ENCODE measurements at regions not wholly inside any gene's neighbourhood (a gene's known extent, or its start where the extent isn't known, plus 50 kb on each side); places are given as distances from the start of the nearest gene placed in this dataset.

DNA sequence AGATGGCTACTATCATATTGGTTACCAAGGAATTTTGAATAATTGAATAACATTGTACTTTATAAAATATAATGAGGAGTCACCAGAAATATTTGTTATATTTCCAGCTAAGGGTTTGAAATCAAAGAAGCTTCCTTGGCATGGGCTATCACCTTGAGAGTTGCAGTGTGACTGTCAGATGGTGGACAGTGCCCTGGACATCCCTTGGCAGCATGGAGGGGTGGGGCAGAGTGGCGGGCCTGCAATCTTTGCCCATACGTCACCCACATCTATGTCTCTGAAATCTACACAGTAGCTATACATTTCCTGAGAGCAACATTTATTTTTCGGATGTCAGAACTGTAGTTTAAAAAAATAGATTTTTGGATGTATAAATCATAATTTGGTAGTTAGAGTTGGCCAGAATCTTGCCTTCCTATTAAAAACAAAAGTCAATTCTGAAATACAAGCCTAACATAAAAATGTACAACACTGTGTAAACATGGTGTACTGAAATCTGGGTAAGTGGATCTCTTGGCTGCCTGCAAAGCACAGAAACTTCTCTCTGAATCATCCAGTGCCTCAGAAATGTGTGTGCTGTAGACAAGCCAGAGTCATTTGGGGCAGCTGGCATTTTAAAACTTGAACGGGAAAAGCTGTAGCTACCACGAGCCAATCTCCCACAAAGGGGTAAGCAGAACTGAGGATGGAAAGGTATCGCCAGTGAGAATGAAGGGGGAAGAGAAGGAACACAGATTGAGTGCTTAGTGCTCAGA lies 124.2 kb upstream of the ARHGAP28 start:
- Histone ChIP-seq H3K27me3 (ENCODE audit: control insufficient read depth in 1 of 2, insufficient read depth in 2 of 2, low read length in 1 of 2) (no peaks in the 10 kb centered on the region), H3K9me3 (ENCODE audit: control insufficient read depth, low read length) (peaks cover 2% of the 10 kb centered on the region), H3K4me1 (ENCODE audit: control insufficient read depth in 1 of 2, insufficient read depth in 2 of 2, low read length in 2 of 2) (no peaks in the 10 kb centered on the region), H3K4me3 (ENCODE audit: low read length in 2 of 2) (no peak overlapping the region), H3K36me3 (ENCODE audit: control insufficient read depth in 1 of 2, insufficient read depth in 2 of 2, low read length in 1 of 2) (no peaks in the 10 kb centered on the region), H3K27ac (ENCODE audit: low read depth in 1 of 2, low read length in 2 of 2) (no peak overlapping the region)
- intact Hi-C loops (cut with DNase I), result no loop called here
- WGBS, 2 donors, result 15 to 19% methylated on average over 6 of the region's 6 CpGs
- DNase-seq, result no peak
- ATAC-seq (ENCODE audit: low FRiP score), result no peak

DNA sequence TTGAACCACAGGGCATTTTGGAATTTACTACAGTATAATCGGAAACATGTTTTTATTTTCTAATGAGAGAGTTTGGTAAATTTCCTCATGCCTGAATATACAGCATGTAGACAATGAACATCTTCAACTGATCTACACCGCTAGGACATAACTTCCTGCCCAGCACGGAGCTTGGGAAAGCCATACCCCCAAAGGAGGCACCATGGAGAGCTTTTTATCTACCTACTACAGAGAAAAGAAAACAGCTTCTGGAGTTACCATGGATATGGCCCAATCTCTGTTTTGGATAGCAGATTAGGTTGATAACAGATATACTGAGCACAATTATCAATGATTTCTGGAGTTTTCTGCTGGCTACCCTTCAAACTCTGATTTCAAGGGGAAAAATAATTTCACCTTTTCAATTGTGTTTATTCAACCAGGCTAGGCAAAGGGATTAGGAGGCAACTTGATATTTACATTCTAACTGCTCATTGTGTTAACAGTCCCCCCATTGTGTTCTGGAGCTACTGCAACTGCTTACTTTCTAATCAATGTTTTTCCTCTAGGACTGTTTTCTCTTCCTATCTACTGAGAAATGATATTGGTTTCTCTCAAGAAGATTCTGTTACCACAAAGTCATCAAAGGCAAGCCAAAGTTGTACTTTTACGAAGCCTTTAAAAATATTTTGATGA lies 123.0 kb upstream of the ARHGAP28 start:
- 81 to 82% methylated on average over 4 of the region's 4 CpGs for WGBS, 2 donors
- H3K27me3 ChIP-seq (ENCODE audit: control insufficient read depth in 1 of 2, insufficient read depth in 2 of 2, low read length in 1 of 2), result no peaks in the 10 kb centered on the region
- DNase-seq (no peak), ATAC-seq (ENCODE audit: low FRiP score) (no peak)
- H3K9me3 ChIP-seq (ENCODE audit: control insufficient read depth, low read length), result no peaks in the 10 kb centered on the region
- H3K4me3 ChIP-seq (ENCODE audit: low read length in 2 of 2), result no peak overlapping the region
- no peaks in the 10 kb centered on the region for H3K36me3 ChIP-seq (ENCODE audit: control insufficient read depth in 1 of 2, insufficient read depth in 2 of 2, low read length in 1 of 2)
- intact Hi-C loops (cut with DNase I), result no loop called here
- no peak overlapping the region for H3K27ac ChIP-seq (ENCODE audit: low read depth in 1 of 2, low read length in 2 of 2)
- H3K4me1 ChIP-seq (ENCODE audit: control insufficient read depth in 1 of 2, insufficient read depth in 2 of 2, low read length in 2 of 2), result no peaks in the 10 kb centered on the region

DNA sequence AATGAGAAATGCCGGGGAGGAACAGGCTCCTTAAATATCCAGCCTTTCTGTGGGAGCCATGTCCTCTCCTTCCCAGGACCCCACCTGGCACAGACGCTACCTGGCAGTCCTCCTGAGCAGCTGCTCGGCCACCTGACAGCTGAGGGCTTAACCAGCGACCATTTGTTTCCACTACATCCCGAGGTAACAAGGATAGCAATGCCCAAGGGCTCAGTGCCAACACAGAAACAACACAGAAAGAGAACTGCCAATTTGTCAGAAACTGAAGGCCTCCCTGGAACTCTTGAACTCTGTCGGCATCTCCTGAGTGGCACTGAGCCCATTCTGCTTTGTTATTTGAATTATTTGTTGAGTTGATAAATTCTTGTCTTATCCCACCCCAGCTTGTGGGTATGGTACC lies 122.2 kb upstream of the ARHGAP28 start:
- 42 to 44% methylated on average over 6 of the region's 6 CpGs for WGBS, 2 donors
- H3K4me3 ChIP-seq (ENCODE audit: low read length in 2 of 2), result no peak overlapping the region
- no peak overlapping the region for H3K27ac ChIP-seq (ENCODE audit: low read depth in 1 of 2, low read length in 2 of 2)
- H3K9me3 ChIP-seq (ENCODE audit: control insufficient read depth, low read length), result no peaks in the 10 kb centered on the region
- ATAC-seq (ENCODE audit: low FRiP score) (no peak), DNase-seq (no peak)
- H3K4me1 ChIP-seq (ENCODE audit: control insufficient read depth in 1 of 2, insufficient read depth in 2 of 2, low read length in 2 of 2), result no peaks in the 10 kb centered on the region
- H3K27me3 ChIP-seq (ENCODE audit: control insufficient read depth in 1 of 2, insufficient read depth in 2 of 2, low read length in 1 of 2), result no peaks in the 10 kb centered on the region
- intact Hi-C loops (cut with DNase I), result no loop called here
- H3K36me3 ChIP-seq (ENCODE audit: control insufficient read depth in 1 of 2, insufficient read depth in 2 of 2, low read length in 1 of 2), result no peaks in the 10 kb centered on the region

DNA sequence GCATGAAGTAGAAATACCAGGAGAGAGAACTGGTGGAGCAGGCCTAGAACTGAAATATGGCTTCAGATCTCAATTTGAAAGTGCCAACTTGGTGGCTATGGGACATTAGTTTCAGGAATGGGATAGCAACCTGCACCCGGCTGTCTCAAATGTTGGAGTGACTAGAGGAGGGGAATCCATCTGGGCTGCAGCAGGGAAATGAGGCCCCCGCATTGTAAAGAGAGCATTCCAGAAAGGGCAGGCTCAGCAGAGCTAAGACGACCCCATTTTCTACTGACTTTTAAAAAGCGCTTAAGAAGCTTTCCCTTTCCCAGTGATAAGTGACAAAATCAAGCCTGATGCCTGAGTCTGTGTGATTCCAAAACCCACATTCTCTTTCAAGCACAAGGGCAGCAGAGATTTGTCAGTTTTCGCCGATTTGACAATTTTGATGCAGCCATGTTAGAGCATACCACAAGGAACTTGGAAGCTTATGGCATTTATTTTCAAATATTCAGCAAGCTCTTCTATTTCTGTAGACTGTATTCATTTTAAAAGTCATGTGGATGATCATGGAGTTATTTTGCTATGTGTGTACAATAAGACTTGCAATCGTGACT lies 119.8 kb upstream of the ARHGAP28 start:
- no peaks in the 10 kb centered on the region for H3K36me3 ChIP-seq (ENCODE audit: control insufficient read depth in 1 of 2, insufficient read depth in 2 of 2, low read length in 1 of 2)
- no peaks in the 10 kb centered on the region for H3K4me1 ChIP-seq (ENCODE audit: control insufficient read depth in 1 of 2, insufficient read depth in 2 of 2, low read length in 2 of 2)
- no peaks in the 10 kb centered on the region for H3K27me3 ChIP-seq (ENCODE audit: control insufficient read depth in 1 of 2, insufficient read depth in 2 of 2, low read length in 1 of 2)
- no peak overlapping the region for H3K4me3 ChIP-seq (ENCODE audit: low read length in 2 of 2)
- intact Hi-C loops (cut with DNase I), result no loop called here
- H3K9me3 ChIP-seq (ENCODE audit: control insufficient read depth, low read length), result no peaks in the 10 kb centered on the region
- no peak for DNase-seq
- H3K27ac ChIP-seq (ENCODE audit: low read depth in 1 of 2, low read length in 2 of 2), result no peak overlapping the region
- ATAC-seq (ENCODE audit: low FRiP score), result no peak
- 70 to 78% methylated on average over 7 of the region's 7 CpGs for WGBS, 2 donors

DNA sequence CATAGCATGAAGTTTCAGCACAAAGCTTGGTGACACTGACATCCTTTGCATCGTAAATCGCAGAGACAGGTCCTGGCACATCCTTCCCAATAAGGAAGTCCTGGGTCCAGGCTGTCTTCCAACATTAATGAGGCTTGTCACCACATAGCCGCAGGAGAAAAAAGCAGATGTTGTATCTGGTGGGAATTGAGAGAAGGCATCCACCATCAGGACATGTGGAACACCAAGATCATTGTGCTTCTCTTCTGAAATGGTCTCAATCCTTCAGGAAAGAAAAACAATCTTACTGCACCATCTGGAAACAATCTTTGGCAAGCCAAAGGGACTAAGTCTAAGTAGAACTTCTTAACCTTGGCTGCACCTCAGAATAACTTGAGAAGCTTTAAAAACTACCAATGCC lies 119.0 kb upstream of the ARHGAP28 start:
- Histone ChIP-seq H3K4me1 (ENCODE audit: control insufficient read depth in 1 of 2, insufficient read depth in 2 of 2, low read length in 2 of 2) (no peaks in the 10 kb centered on the region), H3K9me3 (ENCODE audit: control insufficient read depth, low read length) (no peaks in the 10 kb centered on the region), H3K27me3 (ENCODE audit: control insufficient read depth in 1 of 2, insufficient read depth in 2 of 2, low read length in 1 of 2) (no peaks in the 10 kb centered on the region), H3K36me3 (ENCODE audit: control insufficient read depth in 1 of 2, insufficient read depth in 2 of 2, low read length in 1 of 2) (no peaks in the 10 kb centered on the region), H3K27ac (ENCODE audit: low read depth in 1 of 2, low read length in 2 of 2) (no peak overlapping the region), H3K4me3 (ENCODE audit: low read length in 2 of 2) (no peak overlapping the region)
- intact Hi-C loops (cut with DNase I), result no loop called here
- WGBS, 2 donors, result 27 to 31% methylated on average over 3 of the region's 3 CpGs
- no peak for DNase-seq
- ATAC-seq (ENCODE audit: low FRiP score), result no peak

DNA sequence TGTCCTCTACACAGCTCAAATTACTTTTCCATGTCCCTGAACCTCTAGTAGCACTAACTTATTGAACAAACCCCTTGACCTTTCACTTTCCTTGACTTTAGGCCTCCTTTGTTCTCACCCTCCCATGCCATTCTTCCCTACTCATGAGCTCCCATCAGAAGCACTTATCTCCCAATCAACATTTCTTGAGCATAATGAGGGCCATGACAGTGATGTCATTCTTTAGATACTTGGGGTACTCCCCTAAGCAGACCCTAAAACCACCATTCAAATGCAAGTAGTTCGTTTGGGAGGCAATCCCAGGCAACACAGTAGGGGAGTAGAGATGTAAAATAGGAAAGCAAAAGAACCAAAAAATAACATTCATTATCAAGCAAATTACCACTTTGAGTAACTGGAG lies 115.9 kb upstream of the ARHGAP28 start:
- no peak for DNase-seq
- Histone ChIP-seq H3K9me3 (ENCODE audit: control insufficient read depth, low read length) (no peaks in the 10 kb centered on the region), H3K4me3 (ENCODE audit: low read length in 2 of 2) (no peak overlapping the region), H3K4me1 (ENCODE audit: control insufficient read depth in 1 of 2, insufficient read depth in 2 of 2, low read length in 2 of 2) (no peaks in the 10 kb centered on the region), H3K27ac (ENCODE audit: low read depth in 1 of 2, low read length in 2 of 2) (no peak overlapping the region), H3K27me3 (ENCODE audit: control insufficient read depth in 1 of 2, insufficient read depth in 2 of 2, low read length in 1 of 2) (no peaks in the 10 kb centered on the region), H3K36me3 (ENCODE audit: control insufficient read depth in 1 of 2, insufficient read depth in 2 of 2, low read length in 1 of 2) (no peaks in the 10 kb centered on the region)
- WGBS, 2 donors, result 32 to 33% methylated on average over 1 of the region's 1 CpG
- intact Hi-C loops (cut with DNase I), result no loop called here
- ATAC-seq (ENCODE audit: low FRiP score), result no peak

DNA sequence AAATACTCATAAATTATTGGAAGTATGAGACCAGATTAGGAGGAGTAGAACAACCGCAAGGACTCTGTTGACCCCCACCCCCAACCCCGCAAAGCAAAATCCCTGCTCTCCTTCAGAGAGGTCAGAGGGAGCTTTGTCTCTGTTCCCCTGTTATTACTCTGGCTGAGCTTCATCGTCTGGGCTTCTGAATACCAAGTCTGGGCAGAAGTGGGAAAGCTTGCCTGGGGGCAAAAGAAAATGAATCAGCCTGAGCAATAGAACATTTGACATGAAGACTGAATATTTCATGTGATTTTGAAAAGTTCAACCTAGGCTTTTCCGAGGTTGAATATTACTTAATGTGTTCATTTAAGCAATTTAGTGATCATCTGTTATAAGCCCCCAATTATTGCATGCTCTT lies 114.6 kb upstream of the ARHGAP28 start:
- Histone ChIP-seq H3K4me3 (ENCODE audit: low read length in 2 of 2) (no peak overlapping the region), H3K4me1 (ENCODE audit: control insufficient read depth in 1 of 2, insufficient read depth in 2 of 2, low read length in 2 of 2) (no peaks in the 10 kb centered on the region), H3K9me3 (ENCODE audit: control insufficient read depth, low read length) (no peaks in the 10 kb centered on the region), H3K27me3 (ENCODE audit: control insufficient read depth in 1 of 2, insufficient read depth in 2 of 2, low read length in 1 of 2) (no peaks in the 10 kb centered on the region), H3K36me3 (ENCODE audit: control insufficient read depth in 1 of 2, insufficient read depth in 2 of 2, low read length in 1 of 2) (no peaks in the 10 kb centered on the region), H3K27ac (ENCODE audit: low read depth in 1 of 2, low read length in 2 of 2) (no peak overlapping the region)
- 87 to 91% methylated on average over 4 of the region's 4 CpGs for WGBS, 2 donors
- intact Hi-C loops (cut with DNase I), result no loop called here
- ATAC-seq (ENCODE audit: low FRiP score), result no peak
- DNase-seq, result no peak

DNA sequence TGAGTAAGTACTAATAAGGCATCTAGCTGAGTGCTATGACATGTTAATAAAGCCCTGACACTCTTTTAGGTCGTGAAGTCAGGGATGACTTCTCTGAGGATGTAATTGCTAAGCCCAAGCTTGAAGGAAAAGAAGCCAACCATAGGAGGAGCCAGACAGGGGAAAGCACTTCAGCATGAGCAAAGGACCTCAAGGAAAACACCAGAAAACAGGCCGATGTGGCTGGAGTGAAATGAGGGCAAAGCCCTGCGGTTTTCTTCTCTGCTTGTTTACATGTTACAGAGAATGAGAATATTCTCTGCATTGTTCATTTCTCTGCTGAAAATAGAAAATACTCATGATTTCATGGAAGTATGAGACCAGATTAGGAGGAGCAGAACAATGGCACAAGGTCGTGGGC lies 112.5 kb upstream of the ARHGAP28 start:
- ATAC-seq (ENCODE audit: low FRiP score) (no peak), DNase-seq (no peak)
- Histone ChIP-seq H3K27ac (ENCODE audit: low read depth in 1 of 2, low read length in 2 of 2) (no peak overlapping the region), H3K4me1 (ENCODE audit: control insufficient read depth in 1 of 2, insufficient read depth in 2 of 2, low read length in 2 of 2) (no peaks in the 10 kb centered on the region), H3K36me3 (ENCODE audit: control insufficient read depth in 1 of 2, insufficient read depth in 2 of 2, low read length in 1 of 2) (no peaks in the 10 kb centered on the region), H3K9me3 (ENCODE audit: control insufficient read depth, low read length) (no peaks in the 10 kb centered on the region), H3K4me3 (ENCODE audit: low read length in 2 of 2) (no peak overlapping the region), H3K27me3 (ENCODE audit: control insufficient read depth in 1 of 2, insufficient read depth in 2 of 2, low read length in 1 of 2) (no peaks in the 10 kb centered on the region)
- 42 to 50% methylated on average over 4 of the region's 4 CpGs for WGBS, 2 donors
- intact Hi-C loops (cut with DNase I), result no loop called here

DNA sequence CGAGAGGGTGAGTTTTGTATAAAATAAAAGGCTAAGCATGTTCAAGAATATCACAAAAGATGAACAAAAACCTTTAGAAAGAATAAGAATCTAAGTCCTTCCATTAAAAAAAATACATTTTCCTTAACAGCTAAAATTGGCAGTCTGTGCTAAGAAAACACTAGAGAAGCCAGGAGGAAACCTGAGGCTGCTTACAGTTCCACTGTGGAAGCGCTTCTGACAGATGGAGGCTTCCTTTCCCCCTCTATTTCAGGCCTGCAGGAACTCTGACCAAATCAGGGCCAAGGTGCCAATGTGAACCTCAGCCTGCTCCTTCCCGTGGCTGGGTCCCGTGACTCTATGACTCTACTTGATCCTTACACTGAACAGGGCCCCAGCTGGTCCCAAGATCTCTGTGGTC lies 108.1 kb upstream of the ARHGAP28 start:
- Histone ChIP-seq H3K27me3 (ENCODE audit: control insufficient read depth in 1 of 2, insufficient read depth in 2 of 2, low read length in 1 of 2) (no peaks in the 10 kb centered on the region), H3K27ac (ENCODE audit: low read depth in 1 of 2, low read length in 2 of 2) (no peak overlapping the region), H3K4me1 (ENCODE audit: control insufficient read depth in 1 of 2, insufficient read depth in 2 of 2, low read length in 2 of 2) (peaks cover 0 to 2% of the 10 kb centered on the region in 2 donors), H3K36me3 (ENCODE audit: control insufficient read depth in 1 of 2, insufficient read depth in 2 of 2, low read length in 1 of 2) (no peaks in the 10 kb centered on the region), H3K9me3 (ENCODE audit: control insufficient read depth, low read length) (no peaks in the 10 kb centered on the region), H3K4me3 (ENCODE audit: low read length in 2 of 2) (no peak overlapping the region)
- ATAC-seq (ENCODE audit: low FRiP score) (no peak), DNase-seq (no peak)
- intact Hi-C loops (cut with DNase I), result no loop called here
- WGBS, 2 donors, result 26 to 32% methylated on average over 4 of the region's 4 CpGs

Measured in aorta (tissue), 5 donors.